ENCODE measurements at regions not wholly inside any gene's neighbourhood (a gene's known extent, or its start where the extent isn't known, plus 50 kb on each side); places are given as distances from the start of the nearest gene placed in this dataset.

GRCh38 chr2:212610872-212611425, 72.3 kb upstream of the ERBB4 start (continued):
- no peak for TF ChIP-seq ZNF462 (CRISPR knock-in tag; IDR thresholded peaks at IDR 0.05)
- no peak for TF ChIP-seq ETS1 (IDR thresholded peaks at IDR 0.05)

- no peak overlapping the region for H3K4me2 ChIP-seq
- ATAC-seq (no peak), DNase-seq (ENCODE audit: low spot score) (no peak)
- H4K20me1 ChIP-seq (replicated peaks; ENCODE audit: insufficient read depth): no peaks in the 10 kb centered on the region
- no peaks in the 10 kb centered on the region for H3F3A ChIP-seq (replicated peaks; ENCODE audit: low read depth)
- Mint-ChIP-seq H3K27me3 (ENCODE audit: insufficient read depth, low read depth, poor library complexity) (peaks cover 3% of the 10 kb centered on the region), H3K36me3 (ENCODE audit: low read depth) (no peaks in the 10 kb centered on the region), H3K4me1 (no peaks in the 10 kb centered on the region), H3K27ac (no peak overlapping the region), H3K4me3 (no peak overlapping the region), H3K9me3 (no peaks in the 10 kb centered on the region)
- no peak overlapping the region for H3K4me3 ChIP-seq
- no peak overlapping the region for H3K27ac ChIP-seq (ENCODE audit: low read depth)
- no peaks in the 10 kb centered on the region for H3K9me2 ChIP-seq (ENCODE audit: insufficient read depth)
- H3K36me3 ChIP-seq (ENCODE audit: insufficient read depth): no peaks in the 10 kb centered on the region
- no peak overlapping the region for H2AFZ ChIP-seq
- H3K79me2 ChIP-seq (replicated peaks; ENCODE audit: insufficient read depth): no peaks in the 10 kb centered on the region
- H3K4me1 ChIP-seq (ENCODE audit: insufficient read depth): no peaks in the 10 kb centered on the region
- no peaks in the 10 kb centered on the region for H3K27me3 ChIP-seq (ENCODE audit: insufficient read depth)
- TF ChIP-seq POLR2AphosphoS5 (IDR thresholded peaks at IDR 0.05; ENCODE audit: low read depth): no peak
- TF ChIP-seq REST (IDR thresholded peaks at IDR 0.05; ENCODE audit: unreplicated experiment): no peak
- TF ChIP-seq NANOG (IDR thresholded peaks at IDR 0.05; ENCODE audit: borderline replicate concordance): no peak
- TF ChIP-seq CREB1 (CRISPR knock-in tag; IDR thresholded peaks at IDR 0.05; ENCODE audit: low read depth): no peak
- no peak for TF ChIP-seq ZNF114 (CRISPR knock-in tag; IDR thresholded peaks at IDR 0.05)
- no peak for TF ChIP-seq ZNF331 (CRISPR knock-in tag; IDR thresholded peaks at IDR 0.05; ENCODE audit: low read depth)
- no peak for TF ChIP-seq JUNB (IDR thresholded peaks at IDR 0.05; ENCODE audit: unreplicated experiment)
- TF ChIP-seq STAT1 (IDR thresholded peaks at IDR 0.05; ENCODE audit: unreplicated experiment): no peak
Observed at GRCh38 chr2:212609479-212609878, 70.9 kb upstream of the ERBB4 start.

Measured in GM23338 (cell line).